HG03159 (cell line): ENCODE measurements at regions not wholly inside any gene's neighbourhood (a gene's known extent, or its start where the extent isn't known, plus 50 kb on each side); places are given as distances from the start of the nearest gene placed in this dataset.
"Not testable (repeated sequence)": the region's sequence is repeated elsewhere in the genome, so short reads cannot be mapped to it uniquely, and the experiment has no call there.

Source experiments
- ATAC-seq: cut with Tn5 transposase; IDR thresholded peaks from one replicate; pipeline ENCODE4 v1.9.1; 2021; ENCODE audit warnings: mild to moderate bottlenecking, moderate library complexity; ENCODE audit not compliant: unreplicated experiment

- no peak for ATAC-seq
Measured at GRCh38 chr10:126722726-126723125, 52.2 kb upstream of the C10orf90 start.

GRCh38 chr10:126723226-126723625 is 52.7 kb upstream of the C10orf90 start:
- no peak for ATAC-seq

GRCh38 chr10:126729314-126729870 is 58.9 kb upstream of the C10orf90 start:
- no peak for ATAC-seq

- ATAC-seq: no peak
Measured at GRCh38 chr10:126730856-126731609, 60.5 kb upstream of the C10orf90 start.

GRCh38 chr10:126731610-126731990 is 61.1 kb upstream of the C10orf90 start:
- ATAC-seq: no peak

GRCh38 chr10:126732308-126732707 is 61.8 kb upstream of the C10orf90 start:
- no peak for ATAC-seq

- ATAC-seq: no peak
Measured at GRCh38 chr10:126732868-126733267, 62.4 kb upstream of the C10orf90 start.

GRCh38 chr10:126734015-126734414 is 63.5 kb upstream of the C10orf90 start:
- no peak for ATAC-seq

GRCh38 chr10:126734967-126735366 is 64.5 kb upstream of the C10orf90 start:
- ATAC-seq: no peak

- no peak for ATAC-seq
Measured at GRCh38 chr10:126736142-126736541, 65.6 kb upstream of the C10orf90 start.

- no peak for ATAC-seq
Measured at GRCh38 chr10:126736727-126737126, 66.2 kb upstream of the C10orf90 start.

- ATAC-seq: no peak
Measured at GRCh38 chr10:126738001-126738400, 67.5 kb upstream of the C10orf90 start.

GRCh38 chr10:126744571-126744970 is 74.1 kb upstream of the C10orf90 start:
- no peak for ATAC-seq

GRCh38 chr10:126749015-126749655 is 78.6 kb upstream of the C10orf90 start:
- peak; percentile 66 for ATAC-seq

GRCh38 chr10:126754966-126755365 is 84.5 kb upstream of the C10orf90 start:
- no peak for ATAC-seq

- ATAC-seq: no peak
Measured at GRCh38 chr10:126758867-126759266, 88.4 kb upstream of the C10orf90 start.

- ATAC-seq: no peak
Measured at GRCh38 chr10:126759531-126759930, 89.0 kb upstream of the C10orf90 start.

- ATAC-seq: not testable (repeated sequence)
Measured at GRCh38 chr10:126766646-126767045, 96.2 kb upstream of the C10orf90 start.

GRCh38 chr10:126770809-126771208 is 100.3 kb upstream of the C10orf90 start:
- ATAC-seq: no peak

- ATAC-seq: no peak
Measured at GRCh38 chr10:126776168-126776567, 105.7 kb upstream of the C10orf90 start.

- no peak for ATAC-seq
Measured at GRCh38 chr10:126777714-126778113, 107.2 kb upstream of the C10orf90 start.
